GM18907 (cell line): ENCODE measurements at regions not wholly inside any gene's neighbourhood (a gene's known extent, or its start where the extent isn't known, plus 50 kb on each side); places are given as distances from the start of the nearest gene placed in this dataset.

Source experiments
- ATAC-seq: cut with Tn5 transposase; IDR thresholded peaks from one replicate; pipeline ENCODE4 v1.9.1; 2021; ENCODE audit warnings: mild to moderate bottlenecking, moderate library complexity; ENCODE audit not compliant: unreplicated experiment

DNA sequence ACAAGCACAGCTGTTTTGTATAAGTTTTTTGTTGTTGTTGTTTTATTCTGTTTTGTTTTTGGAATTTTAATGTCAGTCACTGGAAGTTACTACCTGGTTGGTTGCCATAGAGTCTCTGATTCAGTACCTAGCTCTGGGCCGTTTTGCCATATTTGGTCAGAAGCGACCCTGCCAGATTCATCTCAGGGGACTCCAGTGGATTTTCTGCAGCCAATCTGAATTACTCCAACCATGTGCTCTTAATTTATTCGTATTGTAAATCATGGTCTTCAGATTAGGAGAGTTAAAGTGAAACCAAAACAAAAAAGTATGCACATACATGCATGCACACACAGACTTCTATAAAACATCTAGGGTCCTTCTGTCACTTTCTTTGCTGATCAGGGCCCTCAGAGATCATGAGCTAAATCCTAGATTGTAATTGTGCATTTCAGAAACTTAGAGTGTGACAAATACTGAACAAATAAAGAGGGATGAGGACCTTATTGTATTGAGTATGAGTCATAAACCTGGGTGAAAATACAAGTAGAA lies 317.4 kb upstream of the UBE2E3 start:
- no peak for ATAC-seq

DNA sequence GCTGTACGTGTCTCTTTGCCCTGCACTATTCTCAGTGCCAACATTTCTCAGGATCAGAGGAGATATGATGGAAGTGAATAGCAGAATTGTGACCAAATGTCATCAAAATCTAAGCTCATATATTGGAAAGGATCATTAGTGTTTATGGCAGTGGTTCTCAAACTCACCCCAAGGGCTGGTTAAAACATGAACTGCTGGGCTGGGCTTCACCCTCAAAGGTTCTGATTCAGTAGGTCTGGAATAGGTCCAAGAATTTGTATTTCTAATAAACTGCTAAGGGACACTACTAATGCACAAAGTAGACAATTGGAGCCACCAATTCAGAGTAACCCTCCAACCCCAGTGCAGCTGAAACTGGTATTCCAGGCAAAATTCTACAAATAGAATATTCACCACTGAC lies 317.9 kb upstream of the UBE2E3 start:
- no peak for ATAC-seq

DNA sequence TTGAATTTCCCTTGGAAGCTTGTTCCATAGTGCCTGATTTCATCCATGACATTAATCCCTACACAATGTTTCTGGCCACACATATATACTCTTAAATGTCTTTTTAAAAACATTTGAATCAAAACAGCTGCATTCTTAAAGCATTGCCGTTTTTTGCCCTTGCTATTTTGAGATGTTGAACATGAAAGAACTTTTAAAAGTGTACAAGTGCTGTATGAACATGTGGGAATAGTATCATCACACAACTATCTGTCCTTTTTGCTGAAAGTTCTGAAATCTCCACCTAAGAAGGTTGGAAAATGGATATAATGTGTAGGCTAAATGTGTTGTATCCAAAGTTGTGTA lies 318.7 kb upstream of the UBE2E3 start:
- no peak for ATAC-seq

DNA sequence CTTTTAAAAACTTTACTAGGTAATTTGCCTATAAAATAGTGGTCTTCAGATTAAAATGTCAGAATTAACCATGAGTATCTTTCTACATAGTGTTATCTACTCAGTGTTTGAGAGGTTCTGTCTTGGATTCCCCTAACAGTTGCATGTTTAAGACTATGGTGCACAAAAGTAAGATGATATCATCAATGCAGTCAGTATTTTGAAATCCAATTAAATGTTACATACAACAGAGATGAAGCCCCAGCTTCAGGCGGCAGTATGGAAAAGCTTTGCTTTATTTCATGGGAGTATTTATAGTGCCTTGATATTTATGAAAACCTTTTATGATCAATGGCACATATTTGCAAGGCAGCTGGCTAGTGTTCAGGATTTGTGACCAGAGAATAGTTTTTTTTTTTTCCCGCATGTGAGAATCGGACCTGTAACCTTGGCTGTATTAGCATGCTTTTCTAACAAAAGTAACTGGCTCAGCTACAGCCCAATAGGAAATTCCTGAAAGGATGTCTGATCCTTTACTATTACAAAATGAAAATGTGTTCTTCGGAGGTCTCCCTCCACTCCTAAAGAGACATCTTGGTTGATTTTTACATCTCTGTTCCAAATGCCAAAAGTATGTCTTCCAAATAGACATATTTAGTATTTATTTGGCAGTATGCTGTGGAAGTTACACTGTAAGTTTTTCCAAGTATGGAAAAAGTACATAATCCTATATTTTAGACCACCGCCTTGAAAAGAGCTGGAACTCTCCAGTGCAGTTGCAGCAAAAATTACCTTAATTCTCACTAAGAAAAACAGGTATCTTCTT lies 319.3 kb upstream of the UBE2E3 start:
- no peak for ATAC-seq

DNA sequence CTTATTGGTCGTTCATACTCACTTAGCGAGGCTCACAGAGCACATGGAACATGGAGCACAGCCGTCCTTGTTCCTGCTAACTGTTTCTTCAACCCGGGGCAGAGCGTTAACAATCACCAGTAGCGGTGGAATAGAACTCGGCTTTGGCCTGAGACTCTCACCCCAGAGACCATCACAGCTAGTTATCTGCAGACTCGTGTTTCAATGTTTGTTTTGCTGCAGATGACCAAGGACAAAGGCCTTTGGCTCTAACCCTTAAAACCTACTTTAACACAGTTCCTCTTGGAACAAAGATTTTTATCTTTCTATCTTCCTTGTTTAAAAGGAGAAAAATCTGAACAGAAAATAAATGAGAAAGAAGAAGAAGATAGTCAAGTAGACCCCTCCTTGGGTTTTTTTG lies 320.2 kb upstream of the UBE2E3 start:
- no peak for ATAC-seq

DNA sequence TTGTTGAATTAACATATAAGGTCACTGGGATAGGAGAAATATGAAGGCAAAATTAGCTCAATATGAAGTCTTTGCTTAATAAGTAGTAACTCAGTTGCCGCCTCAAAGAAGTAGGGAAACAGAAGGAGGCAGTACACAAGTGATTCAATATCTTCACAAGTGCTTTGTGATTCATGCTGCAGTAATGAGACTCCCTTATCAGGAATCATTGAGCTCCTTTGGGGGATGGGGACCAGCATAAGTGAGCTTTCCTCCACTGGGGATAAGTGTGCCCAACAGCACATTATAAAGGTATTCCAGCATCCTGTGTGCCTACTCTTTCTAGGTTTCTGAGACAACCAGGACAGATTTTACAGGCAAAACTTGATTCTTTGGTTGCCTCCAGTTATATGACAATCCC lies 323.4 kb upstream of the UBE2E3 start:
- ATAC-seq, result no peak

DNA sequence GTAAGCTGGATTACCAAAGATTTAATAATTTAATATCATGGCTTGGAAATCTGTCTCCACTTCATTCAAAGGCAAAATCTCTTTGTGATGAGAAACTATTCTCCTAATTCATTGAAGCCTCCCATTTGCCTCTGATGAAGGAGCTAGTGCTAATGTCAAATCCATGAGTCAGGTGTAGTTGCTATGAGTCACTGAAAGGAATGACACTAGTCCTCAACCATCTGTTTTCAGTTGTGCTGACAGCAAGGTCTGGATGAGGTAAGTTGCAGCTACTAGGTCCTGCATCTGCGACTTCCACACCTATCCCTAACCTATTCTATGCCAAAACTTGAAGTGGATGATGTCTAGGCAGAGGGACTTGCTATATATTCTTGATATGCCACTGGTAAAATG lies 324.0 kb upstream of the UBE2E3 start:
- ATAC-seq, result no peak

DNA sequence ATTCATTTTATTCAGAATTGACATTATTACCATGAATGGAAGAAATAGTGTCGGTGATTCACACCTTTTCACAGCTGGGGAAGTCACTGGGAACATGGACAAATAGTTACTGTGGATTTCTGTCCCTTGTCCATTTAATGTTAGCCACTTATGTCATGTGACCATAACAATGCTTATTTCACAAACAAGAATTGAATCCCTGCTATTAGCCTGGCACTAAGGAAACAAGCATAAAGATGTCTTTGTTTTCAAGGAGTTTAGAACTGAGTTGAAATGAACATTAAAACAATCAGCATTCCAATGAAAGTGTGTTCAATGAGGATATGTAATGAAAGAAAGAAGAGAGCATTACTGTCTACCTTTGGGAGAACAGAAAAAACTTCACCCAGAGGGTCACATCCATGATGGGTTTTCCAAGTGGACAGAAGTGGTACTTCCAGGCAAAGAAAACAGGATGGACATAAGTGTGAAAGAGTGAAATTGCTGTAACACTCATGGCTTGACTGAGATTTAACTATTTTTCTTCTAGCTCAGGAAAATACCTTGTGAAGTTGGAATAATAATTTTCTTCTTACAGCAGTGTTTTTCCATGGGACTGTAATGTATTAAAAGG lies 324.5 kb upstream of the UBE2E3 start:
- ATAC-seq, result no peak

DNA sequence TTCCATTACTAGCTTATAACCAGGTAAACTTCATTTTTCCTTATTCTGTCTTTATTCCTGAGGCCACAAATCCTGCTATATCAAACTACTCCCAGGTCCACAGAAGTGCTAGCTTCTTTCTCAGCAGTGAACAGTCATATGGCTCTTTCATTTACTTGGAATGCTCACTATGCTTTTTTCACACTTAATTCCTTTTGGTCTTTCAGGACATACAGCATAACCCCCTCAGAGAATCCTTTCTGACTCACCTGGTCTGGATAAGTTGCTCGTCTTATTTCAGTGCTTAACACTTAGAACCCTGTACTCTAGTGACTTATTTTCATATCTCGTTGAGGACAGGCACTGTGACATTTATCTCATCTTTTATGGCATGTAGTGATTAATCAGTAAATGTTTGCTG lies 325.0 kb upstream of the UBE2E3 start:
- no peak for ATAC-seq

DNA sequence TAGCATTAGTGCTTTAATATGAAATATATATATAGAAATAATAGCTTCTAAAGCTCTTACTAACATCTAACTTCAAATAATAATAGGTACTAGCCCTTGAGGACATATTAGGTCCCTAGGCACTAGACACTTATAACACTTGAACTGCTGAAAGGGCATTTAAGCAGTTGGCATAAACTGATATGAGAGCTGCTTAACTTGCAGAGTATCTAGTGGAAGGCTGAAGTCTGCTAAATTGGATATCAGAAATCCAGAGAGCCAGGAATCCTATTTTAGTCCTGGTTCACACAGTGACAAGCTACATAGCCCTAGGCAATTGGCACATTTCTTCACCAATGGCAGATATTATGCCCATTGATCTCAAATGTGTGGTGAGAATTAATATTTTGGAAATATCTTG lies 326.9 kb upstream of the UBE2E3 start:
- ATAC-seq, result no peak

DNA sequence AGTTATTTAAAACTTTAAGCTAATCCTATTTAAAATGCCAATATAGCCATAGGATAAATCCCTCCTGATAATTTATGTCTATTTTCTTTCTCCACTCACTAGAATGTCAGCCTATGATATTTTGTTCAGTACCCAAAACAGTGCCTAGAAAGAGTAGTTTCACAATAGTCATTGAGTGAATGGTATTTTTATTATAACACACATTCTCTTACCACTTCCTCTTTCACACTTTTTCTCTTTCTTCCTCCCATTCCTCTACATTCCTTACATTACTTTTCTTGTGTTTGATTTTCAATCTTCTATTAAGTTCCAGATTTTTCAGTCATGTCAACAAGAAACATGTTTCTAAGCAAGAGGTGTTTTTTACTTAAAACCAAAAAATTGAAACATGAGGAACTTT lies 327.6 kb upstream of the UBE2E3 start:
- ATAC-seq, result no peak

DNA sequence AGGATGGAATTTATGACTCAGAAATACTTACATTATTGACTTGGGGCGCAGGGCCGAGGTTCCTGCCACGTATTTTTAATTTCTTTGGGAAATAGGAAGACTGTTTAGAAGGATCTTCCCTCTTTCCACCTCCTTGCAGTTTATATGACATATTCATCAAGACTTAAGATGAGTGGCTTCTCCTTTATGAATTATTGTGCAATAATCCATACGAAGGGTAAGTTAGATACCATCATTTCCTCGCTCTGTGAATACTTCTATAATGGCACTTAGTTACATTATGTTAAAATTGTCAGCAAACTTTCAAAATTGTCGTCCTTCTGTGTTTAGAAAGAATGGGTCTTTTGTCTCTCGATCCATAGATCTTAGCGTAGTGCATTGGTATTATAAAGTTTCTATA lies 328.8 kb upstream of the UBE2E3 start:
- no peak for ATAC-seq

DNA sequence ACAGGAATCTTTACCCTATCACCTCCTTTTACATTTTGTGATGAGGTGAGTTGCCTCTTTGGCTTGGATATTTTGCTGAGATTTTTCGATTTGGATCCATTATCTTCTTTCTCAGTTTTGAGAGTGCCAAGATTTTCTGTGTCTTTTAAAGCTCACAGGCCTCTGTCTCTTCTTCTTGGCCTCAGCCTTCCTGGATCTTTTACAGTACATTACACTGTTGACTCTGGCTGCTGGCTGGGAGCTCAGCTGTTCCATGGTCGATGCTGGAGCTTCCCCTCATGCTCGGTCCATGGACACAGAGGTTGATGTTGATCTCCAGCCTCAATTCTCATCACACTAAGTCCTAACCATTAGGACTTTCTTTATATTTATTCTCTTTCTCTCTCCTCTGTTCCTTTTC lies 332.8 kb upstream of the UBE2E3 start:
- no peak for ATAC-seq

DNA sequence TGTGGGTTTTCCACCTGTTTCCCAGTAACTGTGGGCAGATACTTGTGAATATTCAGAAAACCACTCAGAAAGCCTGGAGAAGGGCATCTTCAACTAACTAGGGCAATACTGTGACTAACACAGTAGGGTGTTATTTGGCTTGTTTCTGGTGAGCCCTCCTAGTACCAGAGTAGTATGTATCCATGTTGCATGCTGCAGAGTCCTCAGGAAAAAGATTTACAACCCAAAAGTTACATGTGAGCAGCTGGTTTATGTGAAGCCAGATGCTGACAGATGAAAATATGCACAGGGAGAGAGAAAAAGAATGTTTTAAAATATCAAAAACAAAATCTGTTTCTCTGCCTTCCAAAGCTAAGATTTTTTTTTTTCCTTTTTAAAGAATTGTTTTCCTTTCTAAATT lies 333.2 kb upstream of the UBE2E3 start:
- ATAC-seq, result no peak

DNA sequence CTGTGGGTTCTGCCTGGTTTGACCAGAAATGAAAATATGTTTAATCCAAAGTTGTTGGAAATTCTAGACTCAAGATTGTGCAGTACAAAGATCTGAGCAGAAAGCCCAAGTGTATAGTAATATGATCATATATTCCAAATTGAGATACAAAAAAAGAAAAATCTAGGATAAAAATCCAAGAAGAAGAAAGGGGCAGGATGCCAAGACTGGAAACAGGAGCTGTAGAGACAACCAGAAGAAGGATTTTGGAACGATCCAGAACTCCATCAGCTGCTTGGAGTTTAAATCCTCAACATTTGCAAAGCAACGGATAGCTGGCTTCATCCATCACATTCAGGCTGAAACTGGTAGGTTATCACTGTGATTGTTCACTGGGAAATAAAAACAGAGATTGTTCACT lies 333.6 kb upstream of the UBE2E3 start:
- ATAC-seq, result no peak

DNA sequence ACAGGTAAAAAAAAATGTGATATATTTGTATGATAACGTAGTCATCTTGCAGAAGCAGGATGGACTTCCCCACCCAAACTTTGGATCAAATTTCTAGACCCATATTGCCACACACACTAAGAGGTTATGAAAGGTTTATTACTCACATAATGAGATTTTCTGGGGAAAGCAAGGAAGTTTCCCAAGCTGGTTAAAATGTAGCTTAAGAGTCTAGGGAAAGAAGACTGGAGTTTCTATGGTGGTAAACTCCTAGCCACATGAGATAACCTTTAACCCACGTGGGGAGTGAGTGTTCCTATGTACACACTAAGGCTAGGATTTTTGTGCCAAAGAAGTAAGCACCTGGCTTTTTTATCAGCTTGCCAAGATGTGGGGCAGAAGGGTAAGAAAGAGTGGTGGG lies 335.7 kb upstream of the UBE2E3 start:
- no peak for ATAC-seq

DNA sequence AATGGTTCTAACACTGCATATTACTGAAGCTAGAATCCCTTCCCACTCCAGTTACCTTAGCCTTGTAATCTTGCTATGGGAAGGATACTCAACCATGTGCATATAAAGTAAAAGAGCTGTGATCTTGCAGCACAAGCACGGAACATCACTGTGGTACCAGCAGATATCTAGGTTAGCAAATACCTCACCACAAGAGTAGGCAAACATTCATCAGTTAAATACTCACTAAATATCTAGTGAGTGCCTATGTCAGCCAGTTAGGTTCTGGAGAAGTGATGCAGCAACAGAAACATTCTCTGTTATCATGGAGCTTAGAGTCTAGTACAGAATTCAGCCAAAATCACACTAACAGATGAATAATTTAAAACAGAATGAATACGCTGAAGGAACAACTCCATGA lies 349.6 kb upstream of the UBE2E3 start:
- ATAC-seq, result no peak

DNA sequence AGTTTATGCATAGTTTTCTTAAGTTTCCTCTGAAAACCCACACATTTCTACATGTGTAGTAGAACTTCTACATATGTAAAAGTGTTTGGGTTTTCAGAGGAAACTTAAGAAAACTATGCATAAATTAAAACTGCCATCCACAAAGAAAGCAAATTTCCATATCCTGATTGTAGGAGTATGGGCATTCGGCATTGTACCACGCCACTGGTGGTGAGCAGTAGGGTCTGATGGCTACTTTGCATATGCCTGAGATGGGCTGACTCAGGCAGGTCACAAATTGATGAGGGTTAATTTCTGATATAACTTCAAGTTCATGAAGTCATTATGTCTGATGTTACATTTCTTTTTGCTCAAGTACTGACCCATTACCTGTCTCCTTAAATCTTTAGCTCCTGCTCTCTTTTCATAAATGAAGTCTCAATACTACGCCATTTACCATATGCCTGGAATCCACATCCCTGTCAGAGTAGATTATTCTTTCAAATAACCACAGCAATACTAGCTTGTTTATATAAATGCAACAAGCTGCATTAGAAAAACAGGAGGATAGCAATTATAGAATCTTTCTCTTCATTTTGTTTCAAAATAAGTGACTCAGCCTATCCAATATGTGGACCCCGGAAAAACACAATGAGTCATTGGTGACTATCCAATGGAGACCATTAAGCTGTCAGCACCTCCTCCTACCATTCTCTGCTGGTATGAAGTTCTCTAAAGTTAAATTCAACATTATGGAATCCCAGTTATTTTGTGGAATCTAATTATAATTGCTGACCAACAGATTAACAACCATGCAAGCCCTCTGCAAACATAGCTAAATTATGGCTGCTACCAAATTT lies 355.2 kb upstream of the UBE2E3 start:
- no peak for ATAC-seq

DNA sequence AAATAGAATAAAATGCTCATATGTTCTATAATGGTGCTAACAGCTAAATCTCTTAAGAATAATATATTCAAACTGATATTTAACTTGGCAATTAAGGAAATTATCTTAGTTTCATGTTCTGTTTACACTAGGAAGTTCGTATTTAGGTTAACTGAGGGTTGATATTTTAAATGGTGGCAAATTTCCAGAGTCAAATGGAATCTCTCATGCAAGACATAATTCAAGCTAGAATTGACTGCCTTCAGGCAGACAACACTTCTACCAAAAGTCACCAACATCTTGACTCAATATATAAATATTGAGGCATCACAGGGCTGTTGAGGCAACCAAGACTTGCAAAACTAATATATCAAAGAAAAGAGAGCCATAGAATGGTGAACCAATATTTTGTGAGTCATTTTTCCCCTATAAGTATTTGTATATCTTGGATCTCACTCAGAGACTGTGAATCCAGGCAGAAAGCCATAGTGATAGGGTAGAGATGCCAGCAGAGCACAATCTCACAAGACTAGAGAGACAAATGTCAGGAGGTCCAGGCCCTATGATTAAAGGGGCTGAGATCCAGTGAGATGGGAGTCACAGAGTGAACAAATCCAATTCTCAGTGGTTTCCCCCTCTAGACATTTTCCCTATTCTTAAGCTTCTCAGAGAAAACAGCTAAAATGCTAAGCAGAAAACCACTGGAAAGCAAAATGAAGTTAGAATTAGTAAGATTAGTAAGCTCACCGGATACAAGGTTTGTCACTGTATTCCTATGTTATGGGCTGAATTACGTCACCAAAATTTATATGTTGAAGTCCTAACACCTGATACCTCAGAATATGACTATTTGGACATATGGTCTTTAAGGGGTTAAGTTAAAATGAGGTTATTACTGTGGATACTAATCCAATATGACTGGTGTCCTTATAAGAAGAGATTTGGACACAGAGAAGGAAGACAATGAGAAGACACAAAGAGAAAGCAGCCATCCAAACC lies 358.2 kb upstream of the UBE2E3 start:
- no peak for ATAC-seq

DNA sequence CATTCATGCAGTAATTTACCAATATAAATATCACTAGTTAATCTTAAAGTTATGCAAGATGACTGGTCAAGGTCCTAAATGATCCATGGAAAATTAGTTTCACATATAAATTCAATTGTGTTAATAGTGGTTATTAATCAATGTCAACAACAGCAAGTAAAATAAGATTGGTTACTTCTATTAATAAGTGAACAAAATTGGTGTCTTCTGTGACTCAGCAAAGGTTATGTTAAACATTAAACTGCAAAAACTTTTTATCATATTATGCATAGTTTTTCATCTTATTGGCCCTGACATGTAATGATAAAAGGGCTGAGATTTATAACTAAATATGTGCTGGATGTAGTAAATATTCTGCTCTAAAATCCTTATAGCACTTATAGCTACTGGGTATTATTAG lies 359.0 kb upstream of the UBE2E3 start:
- ATAC-seq, result no peak

DNA sequence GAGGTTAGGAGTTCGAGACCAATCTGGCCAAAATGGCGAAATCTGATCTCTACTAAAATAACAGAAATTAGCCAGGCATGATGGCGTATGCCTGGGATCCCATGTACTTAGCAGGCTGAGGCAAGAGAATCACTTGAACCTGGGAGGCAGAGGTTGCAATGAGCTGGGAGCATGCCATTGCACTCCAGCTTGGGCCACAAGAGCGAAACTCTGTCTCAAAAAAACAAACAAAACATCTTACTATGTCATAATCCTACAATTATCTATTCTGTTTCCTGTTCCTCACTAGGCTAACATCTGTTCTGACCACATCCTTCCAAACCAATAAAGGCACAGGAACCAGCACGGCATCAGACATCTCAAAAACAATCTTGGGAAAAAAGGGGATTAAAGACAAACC lies 361.8 kb upstream of the UBE2E3 start:
- no peak for ATAC-seq
